ENCODE measurements at regions not wholly inside any gene's neighbourhood (a gene's known extent, or its start where the extent isn't known, plus 50 kb on each side); places are given as distances from the start of the nearest gene placed in this dataset.

DNA sequence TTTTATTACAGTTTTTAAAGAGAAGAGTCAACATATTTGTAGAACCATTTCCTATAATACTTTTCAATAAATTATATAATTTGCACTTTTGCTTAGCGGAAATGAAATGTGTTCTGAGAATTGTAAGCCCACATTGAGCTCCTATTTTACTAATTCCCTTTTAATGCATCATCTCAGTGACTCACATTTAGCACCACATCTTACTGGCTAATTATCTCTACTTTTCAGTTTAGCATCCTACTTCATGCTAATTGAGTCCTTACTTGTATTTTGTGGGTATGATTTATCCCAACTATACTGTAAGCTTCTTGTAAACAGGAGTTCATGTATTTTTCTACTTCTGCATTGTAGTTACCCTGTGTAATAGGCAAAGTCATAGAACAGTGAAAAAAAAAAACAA, 67.5 kb downstream of the TMX1 start:
- no peak for TF ChIP-seq EP300 (IDR thresholded peaks at IDR 0.05)
- TF ChIP-seq POLR2AphosphoS5 (IDR thresholded peaks at IDR 0.05), result no peak
- no peak for TF ChIP-seq CTCF (IDR thresholded peaks at IDR 0.05)
- no peak for TF ChIP-seq POLR2A (IDR thresholded peaks at IDR 0.05)
- H3K4me1 ChIP-seq, result peaks cover 5 to 25% (median 10%) of the 10 kb centered on the region in 3 donors
- no peak for ATAC-seq
- no peak overlapping the region for H3K4me3 ChIP-seq
- 86 to 96% methylated on average over 1 of the region's 1 CpG for WGBS, 2 donors (ENCODE audit: low coverage in 1 of 2)
- H3K27ac ChIP-seq, result no peak overlapping the region
- no peaks in the 10 kb centered on the region for H3K36me3 ChIP-seq
- no peaks in the 10 kb centered on the region for H3K27me3 ChIP-seq
- no peaks in the 10 kb centered on the region for H3K9me3 ChIP-seq

DNA sequence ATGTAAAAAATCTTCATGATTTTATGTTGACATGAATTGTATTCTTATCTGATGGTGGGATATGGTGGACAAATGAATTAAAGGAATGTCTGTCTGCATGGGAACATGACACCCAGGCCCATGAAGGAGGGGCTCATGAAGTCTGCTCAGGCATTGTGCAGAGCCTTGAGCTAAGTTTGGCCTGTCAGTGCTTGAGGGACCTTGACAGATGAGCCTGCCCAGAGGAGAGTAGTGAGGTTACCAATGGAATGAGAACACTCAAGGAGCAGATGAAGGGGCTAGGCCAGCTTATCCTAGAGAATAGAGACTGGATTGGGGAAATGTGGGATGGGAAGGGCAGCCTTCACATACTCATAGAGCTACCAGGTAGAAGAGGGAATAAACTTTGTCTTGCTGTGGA, 68.8 kb downstream of the TMX1 start:
- Histone ChIP-seq H3K4me1 (peaks cover 5 to 22% (median 10%) of the 10 kb centered on the region in 3 donors), H3K36me3 (no peaks in the 10 kb centered on the region), H3K4me3 (no peak overlapping the region), H3K27me3 (no peaks in the 10 kb centered on the region), H3K27ac (no peak overlapping the region), H3K9me3 (no peaks in the 10 kb centered on the region)
- ATAC-seq, result no peak
- TF ChIP-seq POLR2A (IDR thresholded peaks at IDR 0.05), result no peak
- TF ChIP-seq CTCF (IDR thresholded peaks at IDR 0.05), result no peak
- no peak for TF ChIP-seq EP300 (IDR thresholded peaks at IDR 0.05)
- TF ChIP-seq POLR2AphosphoS5 (IDR thresholded peaks at IDR 0.05), result no peak

DNA sequence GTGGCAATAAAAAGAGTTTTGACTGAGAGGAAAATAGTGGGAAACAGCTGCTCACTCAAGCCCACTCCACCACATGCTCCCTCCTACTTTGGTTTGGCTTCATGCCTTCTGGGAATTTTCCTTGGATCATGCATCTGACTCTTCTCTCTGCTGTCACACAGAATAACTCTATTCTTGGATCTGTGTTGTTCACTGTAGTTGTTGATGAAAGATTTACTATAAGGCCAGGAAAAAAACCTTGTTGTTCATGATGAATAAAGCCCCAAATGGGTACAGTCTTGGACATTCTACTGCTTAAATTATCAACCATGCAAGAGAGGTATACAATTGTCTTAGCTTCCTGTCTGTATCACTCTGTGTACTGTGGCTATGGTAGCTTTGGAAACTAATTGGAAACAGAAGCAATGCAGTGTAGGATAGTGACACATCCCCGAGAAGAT, 70.5 kb downstream of the TMX1 start:
- H3K36me3 ChIP-seq, result no peaks in the 10 kb centered on the region
- H3K4me1 ChIP-seq, result peaks cover 5 to 15% (median 10%) of the 10 kb centered on the region in 3 donors
- no peaks in the 10 kb centered on the region for H3K27me3 ChIP-seq
- H3K4me3 ChIP-seq, result no peak overlapping the region
- TF ChIP-seq POLR2AphosphoS5 (IDR thresholded peaks at IDR 0.05), result no peak
- no peak for TF ChIP-seq EP300 (IDR thresholded peaks at IDR 0.05)
- TF ChIP-seq POLR2A (IDR thresholded peaks at IDR 0.05), result no peak
- TF ChIP-seq CTCF (IDR thresholded peaks at IDR 0.05), result no peak
- H3K9me3 ChIP-seq, result no peaks in the 10 kb centered on the region
- peak; percentile 63 for ATAC-seq
- WGBS, 2 donors (ENCODE audit: low coverage in 1 of 2), result 7 to 20% methylated on average over 1 of the region's 1 CpG
- H3K27ac ChIP-seq, result peak overlapping the region in 2 of 4 donors; percentile 6 to 42

GRCh38 chr14:51314321-51315015, 74.4 kb downstream of the TMX1 start:
- WGBS, 2 donors (ENCODE audit: low coverage in 1 of 2), result 79 to 92% methylated on average over 4 of the region's 4 CpGs
- H3K27me3 ChIP-seq, result no peaks in the 10 kb centered on the region
- TF ChIP-seq EP300 (IDR thresholded peaks at IDR 0.05), result no peak
- TF ChIP-seq POLR2A (IDR thresholded peaks at IDR 0.05), result no peak
- TF ChIP-seq CTCF (IDR thresholded peaks at IDR 0.05), result no peak
- TF ChIP-seq POLR2AphosphoS5 (IDR thresholded peaks at IDR 0.05), result no peak

DNA sequence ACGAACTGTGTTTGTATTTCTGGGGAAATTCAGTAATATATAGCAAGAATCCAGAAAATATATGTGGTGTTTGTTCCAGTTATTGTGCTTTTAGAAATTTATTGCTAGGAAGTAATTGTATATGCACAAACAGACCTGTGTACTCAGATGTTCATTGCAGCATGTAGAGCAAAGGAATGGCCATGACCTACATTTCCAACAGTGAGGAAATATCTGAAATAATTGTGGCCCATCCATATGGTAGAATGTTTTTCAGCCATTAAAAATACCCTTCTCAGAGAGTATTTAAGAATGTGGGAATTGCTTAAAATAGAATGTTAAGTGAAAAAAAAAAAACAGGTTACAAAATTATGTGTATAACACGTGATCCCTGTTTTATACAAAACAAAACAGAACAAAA, 77.3 kb downstream of the TMX1 start:
- H3K36me3 ChIP-seq, result no peaks in the 10 kb centered on the region
- TF ChIP-seq EP300 (IDR thresholded peaks at IDR 0.05), result no peak
- TF ChIP-seq POLR2AphosphoS5 (IDR thresholded peaks at IDR 0.05), result no peak
- no peak for TF ChIP-seq CTCF (IDR thresholded peaks at IDR 0.05)
- no peak for TF ChIP-seq POLR2A (IDR thresholded peaks at IDR 0.05)
- 65 to 81% methylated on average over 2 of the region's 2 CpGs for WGBS, 2 donors (ENCODE audit: low coverage in 1 of 2)
- H3K27ac ChIP-seq, result no peak overlapping the region
- H3K4me3 ChIP-seq, result no peak overlapping the region
- no peaks in the 10 kb centered on the region for H3K27me3 ChIP-seq
- H3K4me1 ChIP-seq, result peaks cover 5 to 22% (median 16%) of the 10 kb centered on the region in 3 donors
- no peaks in the 10 kb centered on the region for H3K9me3 ChIP-seq
- ATAC-seq, result no peak

More at GRCh38 chr14:51314321-51315015, 74.4 kb downstream of the TMX1 start:
- Histone ChIP-seq H3K4me1 (peaks cover 10 to 33% (median 23%) of the 10 kb centered on the region in 3 donors), H3K4me3 (no peak overlapping the region), H3K9me3 (no peaks in the 10 kb centered on the region), H3K36me3 (no peaks in the 10 kb centered on the region), H3K27ac (no peak overlapping the region)
- no peak for ATAC-seq
